ENCODE measurements at regions not wholly inside any gene's neighbourhood (a gene's known extent, or its start where the extent isn't known, plus 50 kb on each side); places are given as distances from the start of the nearest gene placed in this dataset.

DNA sequence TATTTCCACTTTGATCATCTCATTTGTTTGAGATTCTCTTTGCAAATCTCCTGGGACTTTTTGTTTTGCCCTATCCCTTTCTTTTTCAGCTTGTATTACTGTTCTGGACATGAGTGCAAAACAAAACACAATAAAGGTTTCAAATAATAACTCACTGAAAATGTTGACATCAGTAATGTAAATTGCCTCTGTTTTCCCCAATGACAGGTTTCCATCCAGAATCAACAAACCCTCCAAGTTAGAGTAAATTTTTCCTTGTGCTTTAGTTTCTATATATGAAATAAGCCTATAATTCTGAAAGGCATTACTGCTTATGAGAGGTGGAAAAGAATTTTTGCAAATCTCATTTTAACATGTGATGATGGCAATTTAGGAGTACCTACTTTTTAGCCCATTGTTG is 187.0 kb upstream of the ANO3 start:
- TF ChIP-seq, protein P1, sequence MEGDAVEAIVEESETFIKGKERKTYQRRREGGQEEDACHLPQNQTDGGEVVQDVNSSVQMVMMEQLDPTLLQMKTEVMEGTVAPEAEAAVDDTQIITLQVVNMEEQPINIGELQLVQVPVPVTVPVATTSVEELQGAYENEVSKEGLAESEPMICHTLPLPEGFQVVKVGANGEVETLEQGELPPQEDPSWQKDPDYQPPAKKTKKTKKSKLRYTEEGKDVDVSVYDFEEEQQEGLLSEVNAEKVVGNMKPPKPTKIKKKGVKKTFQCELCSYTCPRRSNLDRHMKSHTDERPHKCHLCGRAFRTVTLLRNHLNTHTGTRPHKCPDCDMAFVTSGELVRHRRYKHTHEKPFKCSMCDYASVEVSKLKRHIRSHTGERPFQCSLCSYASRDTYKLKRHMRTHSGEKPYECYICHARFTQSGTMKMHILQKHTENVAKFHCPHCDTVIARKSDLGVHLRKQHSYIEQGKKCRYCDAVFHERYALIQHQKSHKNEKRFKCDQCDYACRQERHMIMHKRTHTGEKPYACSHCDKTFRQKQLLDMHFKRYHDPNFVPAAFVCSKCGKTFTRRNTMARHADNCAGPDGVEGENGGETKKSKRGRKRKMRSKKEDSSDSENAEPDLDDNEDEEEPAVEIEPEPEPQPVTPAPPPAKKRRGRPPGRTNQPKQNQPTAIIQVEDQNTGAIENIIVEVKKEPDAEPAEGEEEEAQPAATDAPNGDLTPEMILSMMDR (IDR thresholded peaks at IDR 0.05), result no peak
- TF ChIP-seq EP300 (IDR thresholded peaks at IDR 0.05), result no peak
